NB4 (cell line): ENCODE measurements at regions not wholly inside any gene's neighbourhood (a gene's known extent, or its start where the extent isn't known, plus 50 kb on each side); places are given as distances from the start of the nearest gene placed in this dataset.

ENCODE experiments used
- POLR2A ChIP-seq: IDR thresholded peaks from 2 replicates; pipeline ENCODE4 v1.6.1; 2011; ENCODE audit warnings: mild to moderate bottlenecking; ENCODE audit not compliant: insufficient read length; ENCODE audit errors: extremely low read depth
- TF ChIP-seq, protein P1 (sequence below): IDR thresholded peaks from one replicate; pipeline ENCODE4 v1.5.1; 2012; ENCODE audit warnings: low read depth, low read length

DNA sequence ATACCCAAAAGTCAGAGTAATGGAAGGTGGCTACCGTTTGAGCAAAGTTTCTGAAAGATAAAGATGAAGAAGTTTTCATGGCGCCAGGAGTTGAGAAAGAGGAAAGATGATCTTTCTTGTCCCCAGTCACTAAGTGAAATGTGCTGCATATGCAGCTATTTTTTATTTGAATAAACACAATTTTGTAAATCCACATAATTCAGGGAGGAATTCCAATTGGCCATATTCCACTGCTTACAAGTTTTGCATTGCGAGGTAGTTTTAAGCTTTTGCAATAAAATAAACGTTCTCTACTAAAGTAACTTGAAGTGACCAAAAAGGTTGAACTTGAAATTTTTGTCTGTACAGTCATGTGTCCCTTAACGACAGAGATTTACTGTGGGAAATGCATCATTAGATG lies 139.3 kb upstream of the VCX2 start:
- TF ChIP-seq, protein P1, sequence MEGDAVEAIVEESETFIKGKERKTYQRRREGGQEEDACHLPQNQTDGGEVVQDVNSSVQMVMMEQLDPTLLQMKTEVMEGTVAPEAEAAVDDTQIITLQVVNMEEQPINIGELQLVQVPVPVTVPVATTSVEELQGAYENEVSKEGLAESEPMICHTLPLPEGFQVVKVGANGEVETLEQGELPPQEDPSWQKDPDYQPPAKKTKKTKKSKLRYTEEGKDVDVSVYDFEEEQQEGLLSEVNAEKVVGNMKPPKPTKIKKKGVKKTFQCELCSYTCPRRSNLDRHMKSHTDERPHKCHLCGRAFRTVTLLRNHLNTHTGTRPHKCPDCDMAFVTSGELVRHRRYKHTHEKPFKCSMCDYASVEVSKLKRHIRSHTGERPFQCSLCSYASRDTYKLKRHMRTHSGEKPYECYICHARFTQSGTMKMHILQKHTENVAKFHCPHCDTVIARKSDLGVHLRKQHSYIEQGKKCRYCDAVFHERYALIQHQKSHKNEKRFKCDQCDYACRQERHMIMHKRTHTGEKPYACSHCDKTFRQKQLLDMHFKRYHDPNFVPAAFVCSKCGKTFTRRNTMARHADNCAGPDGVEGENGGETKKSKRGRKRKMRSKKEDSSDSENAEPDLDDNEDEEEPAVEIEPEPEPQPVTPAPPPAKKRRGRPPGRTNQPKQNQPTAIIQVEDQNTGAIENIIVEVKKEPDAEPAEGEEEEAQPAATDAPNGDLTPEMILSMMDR: no peak
- TF ChIP-seq POLR2A: no peak
